WTC11 (cell line): ENCODE measurements at regions not wholly inside any gene's neighbourhood (a gene's known extent, or its start where the extent isn't known, plus 50 kb on each side); places are given as distances from the start of the nearest gene placed in this dataset.

Experiments used
- ATAC-seq: fragments of 200-7000 bp; cut with Tn5 transposase; 2 replicates; pipeline ENCODE4 v1.10.0; 2021; ENCODE audit warnings: mild to moderate bottlenecking, moderate library complexity
- CTCF ChIA-PET: fragments of 300-600 bp; sonication (Branson Sonifier 250); formaldehyde crosslinking; loops from one replicate; lab custom pipeline; 2021; ENCODE audit warnings: antibody characterized with exemption; lab: Charles Lee
- POLR2A ChIA-PET: fragments of 350-600 bp; sonication (Branson Sonifier 250); formaldehyde crosslinking; loops from one replicate; lab custom pipeline; 2021; ENCODE audit warnings: antibody characterized with exemption; lab: Charles Lee
- DNase-seq: peaks from one replicate; pipeline ENCODE4 v3.0.0; 2021; ENCODE audit warnings: low spot score
- H3K27ac Mint-ChIP-seq: 2 replicates; pipeline ENCODE4 v1.8.0; 2021; ENCODE audit warnings: mixed read lengths
- H3K27me3 Mint-ChIP-seq: 2 replicates; pipeline ENCODE4 v1.8.0; 2021; ENCODE audit warnings: low read depth, mild to moderate bottlenecking, moderate library complexity, mixed read lengths
- H3K36me3 Mint-ChIP-seq: 2 replicates; pipeline ENCODE4 v1.8.0; 2021; ENCODE audit warnings: mixed read lengths
- H3K4me1 Mint-ChIP-seq: 2 replicates; pipeline ENCODE4 v1.8.0; 2022; ENCODE audit warnings: mixed read lengths
- H3K4me3 Mint-ChIP-seq: 2 replicates; pipeline ENCODE4 v1.8.0; 2021; ENCODE audit warnings: mild to moderate bottlenecking, moderate library complexity, mixed read lengths
- H3K9me3 Mint-ChIP-seq: 2 replicates; pipeline ENCODE4 v1.8.0; 2021; ENCODE audit warnings: mixed read lengths
- ETV6 ChIP-seq: sonication (generic); formaldehyde crosslinking; IDR thresholded peaks from 2 replicates; pipeline ENCODE4 v1.8.1; 2022; ENCODE audit warnings: mild to moderate bottlenecking, missing genetic modification reagents
- GRHL2 ChIP-seq: fragments of 250-450 bp; sonication (Bioruptor Pico); IDR thresholded peaks from 2 replicates; pipeline ENCODE4 v1.8.0; 2022; ENCODE audit warnings: mild to moderate bottlenecking, moderate library complexity; ENCODE audit not compliant: insufficient replicate concordance, severe bottlenecking
- MYBL2 ChIP-seq: sonication (generic); formaldehyde crosslinking; IDR thresholded peaks from 2 replicates; pipeline ENCODE4 v1.8.1; 2023; ENCODE audit warnings: mild to moderate bottlenecking, moderate library complexity, missing genetic modification reagents
- NFE2L1 ChIP-seq: sonication (generic); formaldehyde crosslinking; IDR thresholded peaks from 2 replicates; pipeline ENCODE4 v1.8.1; 2023; ENCODE audit warnings: missing genetic modification reagents
- OVOL2 ChIP-seq: fragments of 250-450 bp; sonication (Bioruptor Pico); IDR thresholded peaks from 2 replicates; pipeline ENCODE4 v1.9.0; 2021; ENCODE audit warnings: mild to moderate bottlenecking, borderline replicate concordance
- SMAD3 ChIP-seq: sonication (generic); formaldehyde crosslinking; IDR thresholded peaks from 2 replicates; pipeline ENCODE4 v1.8.0; 2022; ENCODE audit warnings: missing genetic modification reagents, mild to moderate bottlenecking, borderline replicate concordance
- SOX15 ChIP-seq: fragments of 250-450 bp; sonication (Bioruptor Pico); IDR thresholded peaks from 2 replicates; pipeline ENCODE4 v1.9.0; 2021; ENCODE audit warnings: mild to moderate bottlenecking
- TP53 ChIP-seq: sonication (generic); formaldehyde crosslinking; IDR thresholded peaks from 2 replicates; pipeline ENCODE4 v1.8.1; 2023; ENCODE audit warnings: mild to moderate bottlenecking, missing genetic modification reagents
- ZNF232 ChIP-seq: sonication (generic); formaldehyde crosslinking; IDR thresholded peaks from 2 replicates; pipeline ENCODE4 v1.8.0; 2022; ENCODE audit warnings: mild to moderate bottlenecking, missing genetic modification reagents
- ZNF263 ChIP-seq: sonication (generic); formaldehyde crosslinking; IDR thresholded peaks from 2 replicates; pipeline ENCODE4 v1.8.1; 2022; ENCODE audit warnings: low read depth, mild to moderate bottlenecking, moderate library complexity, missing genetic modification reagents
- ZNF423 ChIP-seq: fragments of 250-450 bp; sonication (Bioruptor Pico); IDR thresholded peaks from 2 replicates; pipeline ENCODE4 v2.1.2; 2022; ENCODE audit warnings: mild to moderate bottlenecking, moderate library complexity
- TF ChIP-seq, protein P1 (sequence below): sonication (generic); formaldehyde crosslinking; IDR thresholded peaks from 2 replicates; pipeline ENCODE4 v1.8.0; 2022; ENCODE audit warnings: mild to moderate bottlenecking, missing genetic modification reagents
- TF ChIP-seq, protein P2 (sequence below): sonication (generic); formaldehyde crosslinking; IDR thresholded peaks from 2 replicates; pipeline ENCODE4 v1.8.1; 2022; ENCODE audit warnings: missing genetic modification reagents, borderline replicate concordance
- TF ChIP-seq, protein P3 (sequence below): sonication (generic); formaldehyde crosslinking; IDR thresholded peaks from 2 replicates; pipeline ENCODE4 v1.8.1; 2023; ENCODE audit warnings: mild to moderate bottlenecking, missing genetic modification reagents
- TF ChIP-seq, protein P4 (sequence below): fragments of 250-450 bp; sonication (Bioruptor Pico); IDR thresholded peaks from 2 replicates; pipeline ENCODE4 v1.9.0; 2021; ENCODE audit warnings: mild to moderate bottlenecking
- TF ChIP-seq, protein P5 (sequence below): sonication (generic); formaldehyde crosslinking; IDR thresholded peaks from 2 replicates; pipeline ENCODE4 v1.8.1; 2023; ENCODE audit warnings: mild to moderate bottlenecking, missing genetic modification reagents, borderline replicate concordance
- TF ChIP-seq, protein P6 (sequence below): fragments of 250-450 bp; sonication (Bioruptor Pico); IDR thresholded peaks from 2 replicates; pipeline ENCODE4 v1.9.0; 2021; ENCODE audit warnings: mild to moderate bottlenecking, borderline replicate concordance

DNA sequence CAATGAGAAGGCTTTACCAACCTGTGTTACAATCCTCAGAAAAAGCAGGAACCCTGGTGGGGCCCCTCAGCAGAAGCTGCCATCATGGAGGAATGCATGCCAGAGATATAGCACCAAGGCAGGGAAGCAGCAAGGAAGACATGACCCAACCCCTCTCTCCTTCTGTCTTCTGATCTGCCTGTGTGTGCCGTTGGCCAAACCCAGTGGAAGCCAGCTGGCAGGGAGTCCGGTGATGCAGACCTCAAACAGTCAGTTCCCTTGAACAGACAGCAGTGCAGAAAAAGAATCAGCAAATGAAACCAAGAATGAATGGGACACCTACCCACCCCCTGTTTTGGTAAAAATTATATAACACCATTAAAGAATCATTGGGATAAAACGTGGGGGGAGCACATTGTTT lies 234.2 kb downstream of the ZNF608 start:
- H3K36me3 Mint-ChIP-seq, result no peaks in the 10 kb centered on the region
- no peak for DNase-seq
- TF ChIP-seq ZNF232, result no peak
- no peak for TF ChIP-seq ZNF423 (CRISPR knock-in tag)
- TF ChIP-seq TP53 (CRISPR knock-in tag), result no peak
- TF ChIP-seq, protein P1, sequence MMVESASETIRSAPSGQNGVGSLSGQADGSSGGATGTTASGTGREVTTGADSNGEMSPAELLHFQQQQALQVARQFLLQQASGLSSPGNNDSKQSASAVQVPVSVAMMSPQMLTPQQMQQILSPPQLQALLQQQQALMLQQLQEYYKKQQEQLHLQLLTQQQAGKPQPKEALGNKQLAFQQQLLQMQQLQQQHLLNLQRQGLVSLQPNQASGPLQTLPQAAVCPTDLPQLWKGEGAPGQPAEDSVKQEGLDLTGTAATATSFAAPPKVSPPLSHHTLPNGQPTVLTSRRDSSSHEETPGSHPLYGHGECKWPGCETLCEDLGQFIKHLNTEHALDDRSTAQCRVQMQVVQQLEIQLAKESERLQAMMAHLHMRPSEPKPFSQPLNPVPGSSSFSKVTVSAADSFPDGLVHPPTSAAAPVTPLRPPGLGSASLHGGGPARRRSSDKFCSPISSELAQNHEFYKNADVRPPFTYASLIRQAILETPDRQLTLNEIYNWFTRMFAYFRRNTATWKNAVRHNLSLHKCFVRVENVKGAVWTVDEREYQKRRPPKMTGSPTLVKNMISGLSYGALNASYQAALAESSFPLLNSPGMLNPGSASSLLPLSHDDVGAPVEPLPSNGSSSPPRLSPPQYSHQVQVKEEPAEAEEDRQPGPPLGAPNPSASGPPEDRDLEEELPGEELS, result no peak
- no peak for TF ChIP-seq SMAD3 (CRISPR knock-in tag)
- no peak for TF ChIP-seq MYBL2 (CRISPR knock-in tag)
- no peak for TF ChIP-seq GRHL2
- no peak for TF ChIP-seq OVOL2 (CRISPR knock-in tag)
- TF ChIP-seq ZNF263, result no peak
- TF ChIP-seq, protein P2, sequence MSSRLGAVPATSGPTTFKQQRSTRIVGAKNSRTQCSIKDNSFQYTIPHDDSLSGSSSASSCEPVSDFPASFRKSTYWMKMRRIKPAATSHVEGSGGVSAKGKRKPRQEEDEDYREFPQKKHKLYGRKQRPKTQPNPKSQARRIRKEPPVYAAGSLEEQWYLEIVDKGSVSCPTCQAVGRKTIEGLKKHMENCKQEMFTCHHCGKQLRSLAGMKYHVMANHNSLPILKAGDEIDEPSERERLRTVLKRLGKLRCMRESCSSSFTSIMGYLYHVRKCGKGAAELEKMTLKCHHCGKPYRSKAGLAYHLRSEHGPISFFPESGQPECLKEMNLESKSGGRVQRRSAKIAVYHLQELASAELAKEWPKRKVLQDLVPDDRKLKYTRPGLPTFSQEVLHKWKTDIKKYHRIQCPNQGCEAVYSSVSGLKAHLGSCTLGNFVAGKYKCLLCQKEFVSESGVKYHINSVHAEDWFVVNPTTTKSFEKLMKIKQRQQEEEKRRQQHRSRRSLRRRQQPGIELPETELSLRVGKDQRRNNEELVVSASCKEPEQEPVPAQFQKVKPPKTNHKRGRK (CRISPR knock-in tag), result no peak
- no peak for TF ChIP-seq NFE2L1 (CRISPR knock-in tag)
- no peak for TF ChIP-seq ETV6 (CRISPR knock-in tag)
- TF ChIP-seq, protein P3, sequence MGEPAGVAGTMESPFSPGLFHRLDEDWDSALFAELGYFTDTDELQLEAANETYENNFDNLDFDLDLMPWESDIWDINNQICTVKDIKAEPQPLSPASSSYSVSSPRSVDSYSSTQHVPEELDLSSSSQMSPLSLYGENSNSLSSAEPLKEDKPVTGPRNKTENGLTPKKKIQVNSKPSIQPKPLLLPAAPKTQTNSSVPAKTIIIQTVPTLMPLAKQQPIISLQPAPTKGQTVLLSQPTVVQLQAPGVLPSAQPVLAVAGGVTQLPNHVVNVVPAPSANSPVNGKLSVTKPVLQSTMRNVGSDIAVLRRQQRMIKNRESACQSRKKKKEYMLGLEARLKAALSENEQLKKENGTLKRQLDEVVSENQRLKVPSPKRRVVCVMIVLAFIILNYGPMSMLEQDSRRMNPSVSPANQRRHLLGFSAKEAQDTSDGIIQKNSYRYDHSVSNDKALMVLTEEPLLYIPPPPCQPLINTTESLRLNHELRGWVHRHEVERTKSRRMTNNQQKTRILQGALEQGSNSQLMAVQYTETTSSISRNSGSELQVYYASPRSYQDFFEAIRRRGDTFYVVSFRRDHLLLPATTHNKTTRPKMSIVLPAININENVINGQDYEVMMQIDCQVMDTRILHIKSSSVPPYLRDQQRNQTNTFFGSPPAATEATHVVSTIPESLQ (CRISPR knock-in tag), result no peak
- TF ChIP-seq, protein P4, sequence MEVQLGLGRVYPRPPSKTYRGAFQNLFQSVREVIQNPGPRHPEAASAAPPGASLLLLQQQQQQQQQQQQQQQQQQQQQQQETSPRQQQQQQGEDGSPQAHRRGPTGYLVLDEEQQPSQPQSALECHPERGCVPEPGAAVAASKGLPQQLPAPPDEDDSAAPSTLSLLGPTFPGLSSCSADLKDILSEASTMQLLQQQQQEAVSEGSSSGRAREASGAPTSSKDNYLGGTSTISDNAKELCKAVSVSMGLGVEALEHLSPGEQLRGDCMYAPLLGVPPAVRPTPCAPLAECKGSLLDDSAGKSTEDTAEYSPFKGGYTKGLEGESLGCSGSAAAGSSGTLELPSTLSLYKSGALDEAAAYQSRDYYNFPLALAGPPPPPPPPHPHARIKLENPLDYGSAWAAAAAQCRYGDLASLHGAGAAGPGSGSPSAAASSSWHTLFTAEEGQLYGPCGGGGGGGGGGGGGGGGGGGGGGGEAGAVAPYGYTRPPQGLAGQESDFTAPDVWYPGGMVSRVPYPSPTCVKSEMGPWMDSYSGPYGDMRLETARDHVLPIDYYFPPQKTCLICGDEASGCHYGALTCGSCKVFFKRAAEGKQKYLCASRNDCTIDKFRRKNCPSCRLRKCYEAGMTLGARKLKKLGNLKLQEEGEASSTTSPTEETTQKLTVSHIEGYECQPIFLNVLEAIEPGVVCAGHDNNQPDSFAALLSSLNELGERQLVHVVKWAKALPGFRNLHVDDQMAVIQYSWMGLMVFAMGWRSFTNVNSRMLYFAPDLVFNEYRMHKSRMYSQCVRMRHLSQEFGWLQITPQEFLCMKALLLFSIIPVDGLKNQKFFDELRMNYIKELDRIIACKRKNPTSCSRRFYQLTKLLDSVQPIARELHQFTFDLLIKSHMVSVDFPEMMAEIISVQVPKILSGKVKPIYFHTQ (CRISPR knock-in tag), result no peak
- TF ChIP-seq, all 79 proteins: peak for 0
- Mint-ChIP-seq H3K9me3 (peaks cover 10% of the 10 kb centered on the region), H3K4me1 (peaks cover 13% of the 10 kb centered on the region), H3K4me3 (no peak overlapping the region), H3K27ac (no peak overlapping the region), H3K27me3 (no peaks in the 10 kb centered on the region)
- no peak for ATAC-seq
- CTCF ChIA-PET, result no interaction called here
- POLR2A ChIA-PET, result no interaction called here

DNA sequence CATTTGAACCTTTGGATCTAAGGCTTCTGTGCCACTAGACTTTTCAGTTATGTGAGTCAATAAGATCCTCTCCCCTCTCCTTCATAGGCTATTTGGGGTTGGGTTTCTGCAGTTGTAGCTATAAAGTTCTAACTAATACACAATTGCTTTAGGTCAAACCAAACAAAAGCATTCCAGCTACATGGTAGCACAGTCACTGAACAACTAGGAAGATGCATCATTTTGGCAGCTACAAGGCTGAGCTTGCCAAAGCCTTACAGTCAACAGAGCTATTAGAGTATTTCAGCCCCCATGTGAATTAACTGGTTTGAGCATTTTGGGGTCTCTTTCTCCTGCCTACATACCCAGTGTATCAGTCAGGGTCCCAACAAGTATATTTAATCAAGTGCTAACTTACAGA lies 234.6 kb downstream of the ZNF608 start:
- Mint-ChIP-seq H3K36me3 (no peaks in the 10 kb centered on the region), H3K4me3 (no peak overlapping the region), H3K27me3 (no peaks in the 10 kb centered on the region), H3K27ac (no peak overlapping the region), H3K9me3 (peaks cover 10% of the 10 kb centered on the region), H3K4me1 (peaks cover 16% of the 10 kb centered on the region)
- CTCF ChIA-PET, result no interaction called here
- POLR2A ChIA-PET, result no interaction called here
- no peak for ATAC-seq
- no peak for DNase-seq
- TF ChIP-seq, protein P5, sequence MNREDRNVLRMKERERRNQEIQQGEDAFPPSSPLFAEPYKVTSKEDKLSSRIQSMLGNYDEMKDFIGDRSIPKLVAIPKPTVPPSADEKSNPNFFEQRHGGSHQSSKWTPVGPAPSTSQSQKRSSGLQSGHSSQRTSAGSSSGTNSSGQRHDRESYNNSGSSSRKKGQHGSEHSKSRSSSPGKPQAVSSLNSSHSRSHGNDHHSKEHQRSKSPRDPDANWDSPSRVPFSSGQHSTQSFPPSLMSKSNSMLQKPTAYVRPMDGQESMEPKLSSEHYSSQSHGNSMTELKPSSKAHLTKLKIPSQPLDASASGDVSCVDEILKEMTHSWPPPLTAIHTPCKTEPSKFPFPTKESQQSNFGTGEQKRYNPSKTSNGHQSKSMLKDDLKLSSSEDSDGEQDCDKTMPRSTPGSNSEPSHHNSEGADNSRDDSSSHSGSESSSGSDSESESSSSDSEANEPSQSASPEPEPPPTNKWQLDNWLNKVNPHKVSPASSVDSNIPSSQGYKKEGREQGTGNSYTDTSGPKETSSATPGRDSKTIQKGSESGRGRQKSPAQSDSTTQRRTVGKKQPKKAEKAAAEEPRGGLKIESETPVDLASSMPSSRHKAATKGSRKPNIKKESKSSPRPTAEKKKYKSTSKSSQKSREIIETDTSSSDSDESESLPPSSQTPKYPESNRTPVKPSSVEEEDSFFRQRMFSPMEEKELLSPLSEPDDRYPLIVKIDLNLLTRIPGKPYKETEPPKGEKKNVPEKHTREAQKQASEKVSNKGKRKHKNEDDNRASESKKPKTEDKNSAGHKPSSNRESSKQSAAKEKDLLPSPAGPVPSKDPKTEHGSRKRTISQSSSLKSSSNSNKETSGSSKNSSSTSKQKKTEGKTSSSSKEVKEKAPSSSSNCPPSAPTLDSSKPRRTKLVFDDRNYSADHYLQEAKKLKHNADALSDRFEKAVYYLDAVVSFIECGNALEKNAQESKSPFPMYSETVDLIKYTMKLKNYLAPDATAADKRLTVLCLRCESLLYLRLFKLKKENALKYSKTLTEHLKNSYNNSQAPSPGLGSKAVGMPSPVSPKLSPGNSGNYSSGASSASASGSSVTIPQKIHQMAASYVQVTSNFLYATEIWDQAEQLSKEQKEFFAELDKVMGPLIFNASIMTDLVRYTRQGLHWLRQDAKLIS (CRISPR knock-in tag), result no peak
- TF ChIP-seq, protein P6, sequence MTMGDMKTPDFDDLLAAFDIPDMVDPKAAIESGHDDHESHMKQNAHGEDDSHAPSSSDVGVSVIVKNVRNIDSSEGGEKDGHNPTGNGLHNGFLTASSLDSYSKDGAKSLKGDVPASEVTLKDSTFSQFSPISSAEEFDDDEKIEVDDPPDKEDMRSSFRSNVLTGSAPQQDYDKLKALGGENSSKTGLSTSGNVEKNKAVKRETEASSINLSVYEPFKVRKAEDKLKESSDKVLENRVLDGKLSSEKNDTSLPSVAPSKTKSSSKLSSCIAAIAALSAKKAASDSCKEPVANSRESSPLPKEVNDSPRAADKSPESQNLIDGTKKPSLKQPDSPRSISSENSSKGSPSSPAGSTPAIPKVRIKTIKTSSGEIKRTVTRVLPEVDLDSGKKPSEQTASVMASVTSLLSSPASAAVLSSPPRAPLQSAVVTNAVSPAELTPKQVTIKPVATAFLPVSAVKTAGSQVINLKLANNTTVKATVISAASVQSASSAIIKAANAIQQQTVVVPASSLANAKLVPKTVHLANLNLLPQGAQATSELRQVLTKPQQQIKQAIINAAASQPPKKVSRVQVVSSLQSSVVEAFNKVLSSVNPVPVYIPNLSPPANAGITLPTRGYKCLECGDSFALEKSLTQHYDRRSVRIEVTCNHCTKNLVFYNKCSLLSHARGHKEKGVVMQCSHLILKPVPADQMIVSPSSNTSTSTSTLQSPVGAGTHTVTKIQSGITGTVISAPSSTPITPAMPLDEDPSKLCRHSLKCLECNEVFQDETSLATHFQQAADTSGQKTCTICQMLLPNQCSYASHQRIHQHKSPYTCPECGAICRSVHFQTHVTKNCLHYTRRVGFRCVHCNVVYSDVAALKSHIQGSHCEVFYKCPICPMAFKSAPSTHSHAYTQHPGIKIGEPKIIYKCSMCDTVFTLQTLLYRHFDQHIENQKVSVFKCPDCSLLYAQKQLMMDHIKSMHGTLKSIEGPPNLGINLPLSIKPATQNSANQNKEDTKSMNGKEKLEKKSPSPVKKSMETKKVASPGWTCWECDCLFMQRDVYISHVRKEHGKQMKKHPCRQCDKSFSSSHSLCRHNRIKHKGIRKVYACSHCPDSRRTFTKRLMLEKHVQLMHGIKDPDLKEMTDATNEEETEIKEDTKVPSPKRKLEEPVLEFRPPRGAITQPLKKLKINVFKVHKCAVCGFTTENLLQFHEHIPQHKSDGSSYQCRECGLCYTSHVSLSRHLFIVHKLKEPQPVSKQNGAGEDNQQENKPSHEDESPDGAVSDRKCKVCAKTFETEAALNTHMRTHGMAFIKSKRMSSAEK (CRISPR knock-in tag), result no peak
- no peak for TF ChIP-seq SOX15
- TF ChIP-seq, protein P1, result no peak
